ENCODE measurements at regions not wholly inside any gene's neighbourhood (a gene's known extent, or its start where the extent isn't known, plus 50 kb on each side); places are given as distances from the start of the nearest gene placed in this dataset.
"Not testable (repeated sequence)": the region's sequence is repeated elsewhere in the genome, so short reads cannot be mapped to it uniquely, and the experiment has no call there.

DNA sequence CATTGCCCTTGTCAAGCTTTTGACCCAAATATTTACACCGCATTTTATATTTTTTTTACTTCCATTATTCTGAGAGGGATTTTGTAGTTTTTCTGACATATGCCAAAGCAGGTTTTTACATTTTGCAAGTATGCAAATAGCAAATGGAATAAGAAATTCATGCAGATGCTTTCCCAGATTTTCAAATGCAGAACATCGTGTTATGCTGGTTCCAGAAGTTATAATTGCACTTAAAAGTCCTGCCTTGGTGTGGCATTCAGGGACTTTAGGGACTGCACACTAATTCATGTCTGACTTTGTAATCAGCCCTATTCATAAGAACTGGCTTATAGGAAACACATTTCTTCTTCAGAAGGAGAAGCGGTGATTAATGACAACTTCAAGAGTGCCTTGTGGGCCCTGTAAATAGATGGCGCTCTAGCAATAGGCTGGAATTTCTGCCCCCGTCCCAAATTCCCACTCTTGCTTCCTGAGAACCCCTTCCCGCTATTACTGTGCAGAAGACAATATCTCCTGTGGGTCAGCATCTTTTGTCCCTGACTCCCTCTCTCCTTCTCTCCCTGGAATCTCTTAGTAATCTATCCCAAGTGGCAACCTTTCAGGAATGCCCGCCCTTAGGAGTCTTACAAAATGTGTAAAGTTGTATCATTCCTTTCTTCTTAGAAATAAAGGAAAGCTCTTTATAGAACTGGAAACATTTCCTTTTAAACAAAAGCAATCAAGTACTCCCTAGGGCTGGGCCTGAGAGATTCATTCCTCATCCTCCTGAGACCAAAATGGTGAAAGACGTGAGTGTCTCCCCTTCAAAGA is 264.0 kb downstream of the INHBA start:
- in situ Hi-C loops (cut with MboI; ENCODE audit: low sequenced_read_pairs): no loop called here

- in situ Hi-C loops (cut with MboI; ENCODE audit: low sequenced_read_pairs): no loop called here
Observed at GRCh38 chr7:41437257-41438196, 265.4 kb downstream of the INHBA start.

- in situ Hi-C loops (cut with MboI; ENCODE audit: low sequenced_read_pairs): no loop called here
Observed at GRCh38 chr7:41436139-41436538, 266.8 kb downstream of the INHBA start.

- in situ Hi-C loops (cut with MboI; ENCODE audit: low sequenced_read_pairs): not testable (repeated sequence)
Observed at GRCh38 chr7:41435020-41435419, 267.9 kb downstream of the INHBA start.

- in situ Hi-C loops (cut with MboI; ENCODE audit: low sequenced_read_pairs): no loop called here
Observed at GRCh38 chr7:41431671-41432070, 271.2 kb downstream of the INHBA start.

DNA sequence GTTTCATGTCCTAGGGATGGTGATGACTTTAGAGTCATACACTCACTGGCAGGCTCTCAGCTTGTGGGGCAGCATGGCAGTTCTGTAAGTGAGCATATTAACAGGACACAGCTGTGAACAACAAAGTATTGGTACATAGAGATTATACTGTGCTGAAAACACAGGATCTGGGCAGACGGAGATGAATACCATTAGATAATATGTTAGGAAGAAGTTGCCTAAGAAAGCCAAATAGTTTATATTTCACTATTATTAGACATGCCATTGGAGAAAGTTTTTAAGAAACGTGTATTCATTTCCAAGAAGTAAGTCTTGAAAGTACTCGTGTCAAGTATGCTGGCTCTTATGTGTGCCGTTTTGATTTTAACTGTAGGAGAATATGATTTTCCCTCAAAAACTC is 274.5 kb downstream of the INHBA start:
- in situ Hi-C loops (cut with MboI; ENCODE audit: low sequenced_read_pairs): no loop called here

- in situ Hi-C loops (cut with MboI; ENCODE audit: low sequenced_read_pairs): no loop called here
Observed at GRCh38 chr7:41425926-41426325, 277.0 kb downstream of the INHBA start.

- in situ Hi-C loops (cut with MboI; ENCODE audit: low sequenced_read_pairs): no loop called here
Observed at GRCh38 chr7:41421056-41421455, 281.8 kb downstream of the INHBA start.

- in situ Hi-C loops (cut with MboI; ENCODE audit: low sequenced_read_pairs): no loop called here
Observed at GRCh38 chr7:41420421-41420820, 282.5 kb downstream of the INHBA start.

DNA sequence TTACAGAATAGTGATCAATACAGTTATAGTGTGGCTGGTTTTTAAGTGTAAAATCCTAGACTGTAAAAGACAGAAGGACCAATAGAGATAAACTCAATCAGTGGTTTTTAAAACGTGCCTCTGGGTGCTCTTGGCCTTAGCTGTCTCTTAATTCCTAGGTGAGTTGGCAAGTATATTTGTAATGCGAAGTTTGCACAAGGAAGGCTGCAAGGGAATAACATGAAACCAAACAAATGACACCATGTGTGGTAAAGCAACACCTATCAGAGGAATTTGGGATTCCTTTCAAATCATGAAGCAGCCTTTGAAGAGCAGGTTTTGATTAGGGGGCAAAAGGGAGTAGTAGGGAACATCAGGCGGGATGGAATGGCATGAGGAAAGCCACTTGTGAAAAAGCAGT is 284.6 kb downstream of the INHBA start:
- in situ Hi-C loops (cut with MboI; ENCODE audit: low sequenced_read_pairs): no loop called here

GRCh38 chr7:41416208-41416595 is 286.7 kb downstream of the INHBA start:
- in situ Hi-C loops (cut with MboI; ENCODE audit: low sequenced_read_pairs): no loop called here

- in situ Hi-C loops (cut with MboI; ENCODE audit: low sequenced_read_pairs): no loop called here
Observed at GRCh38 chr7:41415471-41416207, 287.3 kb downstream of the INHBA start.

DNA sequence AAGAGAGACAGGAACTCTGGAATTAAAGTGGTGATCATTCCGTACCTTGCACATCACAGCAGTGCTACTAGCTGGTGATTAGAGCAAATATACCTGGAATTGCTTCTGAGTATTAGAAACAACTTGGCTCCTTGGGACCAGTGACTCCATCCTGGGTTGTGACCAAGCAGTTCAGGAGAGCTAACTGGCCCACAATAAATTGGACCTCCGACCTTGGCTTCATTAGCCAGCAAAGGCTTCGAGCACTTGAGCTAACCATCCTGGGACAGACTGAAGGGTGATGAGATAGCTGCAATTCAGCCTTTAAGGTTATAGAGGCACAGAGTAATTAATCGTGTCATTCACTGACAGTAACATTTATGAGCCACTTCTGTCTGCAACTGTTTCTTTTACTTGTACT is 287.8 kb downstream of the INHBA start:
- in situ Hi-C loops (cut with MboI; ENCODE audit: low sequenced_read_pairs): no loop called here

DNA sequence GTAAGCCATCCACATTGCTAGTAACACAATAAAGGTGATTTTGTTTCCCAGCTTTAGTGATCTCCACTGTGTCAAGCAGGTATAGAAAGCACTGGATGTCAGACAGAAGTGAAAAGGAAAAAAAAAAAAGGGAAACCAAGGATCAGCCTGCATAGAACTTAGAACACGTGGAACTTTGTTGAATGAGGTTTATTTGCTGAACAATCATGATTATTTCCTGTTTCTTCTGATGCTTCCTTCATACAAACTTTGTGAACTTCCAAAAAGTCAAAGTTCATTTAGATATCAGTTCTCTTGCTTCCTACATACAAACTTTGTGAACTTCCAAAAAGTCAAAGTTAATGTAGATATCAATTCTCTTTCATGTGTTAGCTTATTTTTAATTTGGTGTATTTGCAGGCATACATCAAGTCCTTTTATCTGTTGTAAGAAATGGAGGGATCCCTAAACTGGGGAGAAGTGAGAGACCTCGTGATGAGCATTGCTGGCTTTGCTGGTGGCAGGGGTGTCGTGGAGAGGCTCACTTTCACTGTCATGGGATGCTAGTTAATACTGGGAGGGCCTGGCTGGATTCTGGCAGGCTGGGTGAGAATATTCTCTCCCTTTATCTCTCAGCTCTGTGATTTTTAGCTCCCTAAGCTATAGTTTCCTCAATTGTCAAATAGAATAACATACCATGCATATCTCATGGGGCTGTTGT is 298.4 kb downstream of the INHBA start:
- in situ Hi-C loops (cut with MboI; ENCODE audit: low sequenced_read_pairs): no loop called here

GRCh38 chr7:41403291-41403690 is 299.6 kb downstream of the INHBA start:
- in situ Hi-C loops (cut with MboI; ENCODE audit: low sequenced_read_pairs): no loop called here

- in situ Hi-C loops (cut with MboI; ENCODE audit: low sequenced_read_pairs): no loop called here
Observed at GRCh38 chr7:41401833-41402232, 301.1 kb downstream of the INHBA start.

DNA sequence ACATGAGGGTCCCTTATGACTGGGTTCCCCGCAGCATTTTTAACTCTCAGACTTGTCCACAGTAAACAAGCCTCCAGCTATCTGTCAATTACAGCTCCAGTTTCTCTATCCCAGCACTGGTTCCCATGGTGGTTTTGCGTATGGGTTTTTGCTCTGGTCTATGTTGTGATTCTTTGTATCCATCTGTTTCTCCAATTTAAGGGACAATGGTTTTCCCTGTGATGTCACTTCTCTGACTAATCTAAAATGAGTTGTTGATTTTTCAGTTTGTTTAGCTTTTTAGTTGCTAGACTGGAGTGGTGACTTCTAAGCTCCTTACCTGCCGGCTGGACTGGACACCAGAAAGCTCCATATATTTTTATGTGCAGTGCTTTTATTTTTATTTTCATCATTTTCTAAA is 303.7 kb downstream of the INHBA start:
- in situ Hi-C loops (cut with MboI; ENCODE audit: low sequenced_read_pairs): no loop called here

DNA sequence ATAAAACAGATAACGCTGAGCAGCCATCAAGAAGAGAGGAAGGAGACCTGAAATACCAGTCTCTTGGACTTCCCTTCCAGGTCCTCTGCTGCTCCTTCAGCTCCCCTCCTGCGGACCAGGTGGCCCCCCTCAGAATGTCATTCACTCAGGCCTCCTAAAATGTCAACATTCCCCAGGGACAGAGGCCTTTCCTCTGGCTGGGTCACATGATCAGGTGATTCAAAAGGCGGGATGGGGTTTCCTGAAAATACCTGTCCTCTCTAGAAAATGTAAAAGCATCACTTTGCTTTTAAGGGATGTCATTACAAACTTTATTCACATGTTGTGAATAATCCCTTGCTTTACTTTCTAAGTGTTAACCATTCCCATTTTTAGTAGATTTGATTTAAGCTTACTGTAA is 311.1 kb downstream of the INHBA start:
- in situ Hi-C loops (cut with MboI; ENCODE audit: low sequenced_read_pairs): no loop called here

- in situ Hi-C loops (cut with MboI; ENCODE audit: low sequenced_read_pairs): not testable (repeated sequence)
Observed at GRCh38 chr7:41388933-41389332, 314.0 kb downstream of the INHBA start.

- in situ Hi-C loops (cut with MboI; ENCODE audit: low sequenced_read_pairs): no loop called here
Observed at GRCh38 chr7:41385996-41386395, 316.9 kb downstream of the INHBA start.

DNA sequence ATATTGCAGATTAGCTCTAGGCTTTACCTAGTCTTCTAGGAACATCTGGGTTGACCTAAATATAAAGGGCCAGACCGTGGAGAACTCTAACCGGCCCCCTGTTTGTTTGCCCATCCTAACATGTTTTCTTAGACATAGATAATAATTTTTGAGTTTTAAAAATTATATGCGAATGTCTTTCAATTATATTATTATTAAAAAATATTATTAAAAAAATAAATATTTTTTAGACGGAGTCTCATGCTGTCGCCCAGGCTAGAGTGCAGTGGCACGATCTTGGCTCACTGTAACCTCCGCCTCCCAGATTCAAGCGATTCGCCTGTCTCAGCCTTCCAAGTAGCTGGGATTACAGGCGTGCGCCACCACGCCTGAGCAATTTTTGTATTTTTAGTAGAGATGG is 318.5 kb downstream of the INHBA start:
- in situ Hi-C loops (cut with MboI; ENCODE audit: low sequenced_read_pairs): no loop called here

All from HL-60/S4 (cell line).